Fibroblast of mammary gland (primary cell): ENCODE measurements at regions not wholly inside any gene's neighbourhood (a gene's known extent, or its start where the extent isn't known, plus 50 kb on each side); places are given as distances from the start of the nearest gene placed in this dataset.

ENCODE experiments used
- DNase-seq: peaks from one replicate; pipeline ENCODE4 v3.0.0-alpha.2; 2010; ENCODE audit warnings: low read depth
- H3K4me3 ChIP-seq: 2 replicates; pipeline ENCODE4 v1.5.1; 2011; ENCODE audit warnings: low read depth, mild to moderate bottlenecking, low read length, moderate library complexity; ENCODE audit not compliant: control insufficient read depth
- TF ChIP-seq, protein P1 (sequence below): conservative IDR thresholded peaks from 2 replicates; pipeline ENCODE4 v1.5.1; 2011; ENCODE audit warnings: low read depth, low read length, inconsistent platforms; ENCODE audit not compliant: control insufficient read depth, insufficient read depth

DNA sequence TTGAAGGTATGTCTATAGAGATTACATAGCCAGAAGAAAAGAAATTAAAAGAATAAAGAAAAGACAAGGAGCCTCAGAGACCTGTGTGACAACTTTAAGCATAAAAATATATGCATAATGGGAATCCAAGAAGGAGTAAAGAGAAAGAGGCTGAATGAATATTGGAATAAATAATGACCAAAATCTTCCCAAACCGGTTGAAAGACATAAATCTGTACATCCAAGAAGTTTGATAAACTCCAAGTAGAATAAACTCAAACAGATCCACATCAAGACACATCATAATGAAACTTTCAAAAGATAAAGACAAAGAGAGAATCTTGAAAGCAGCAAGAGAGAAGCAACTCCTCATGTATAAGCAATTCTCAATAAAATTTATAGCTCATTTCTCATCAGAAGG is 132.4 kb upstream of the ZNF516 start:
- DNase-seq, result no peak
- H3K4me3 ChIP-seq, result no peak overlapping the region
- TF ChIP-seq, protein P1, sequence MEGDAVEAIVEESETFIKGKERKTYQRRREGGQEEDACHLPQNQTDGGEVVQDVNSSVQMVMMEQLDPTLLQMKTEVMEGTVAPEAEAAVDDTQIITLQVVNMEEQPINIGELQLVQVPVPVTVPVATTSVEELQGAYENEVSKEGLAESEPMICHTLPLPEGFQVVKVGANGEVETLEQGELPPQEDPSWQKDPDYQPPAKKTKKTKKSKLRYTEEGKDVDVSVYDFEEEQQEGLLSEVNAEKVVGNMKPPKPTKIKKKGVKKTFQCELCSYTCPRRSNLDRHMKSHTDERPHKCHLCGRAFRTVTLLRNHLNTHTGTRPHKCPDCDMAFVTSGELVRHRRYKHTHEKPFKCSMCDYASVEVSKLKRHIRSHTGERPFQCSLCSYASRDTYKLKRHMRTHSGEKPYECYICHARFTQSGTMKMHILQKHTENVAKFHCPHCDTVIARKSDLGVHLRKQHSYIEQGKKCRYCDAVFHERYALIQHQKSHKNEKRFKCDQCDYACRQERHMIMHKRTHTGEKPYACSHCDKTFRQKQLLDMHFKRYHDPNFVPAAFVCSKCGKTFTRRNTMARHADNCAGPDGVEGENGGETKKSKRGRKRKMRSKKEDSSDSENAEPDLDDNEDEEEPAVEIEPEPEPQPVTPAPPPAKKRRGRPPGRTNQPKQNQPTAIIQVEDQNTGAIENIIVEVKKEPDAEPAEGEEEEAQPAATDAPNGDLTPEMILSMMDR, result no peak

DNA sequence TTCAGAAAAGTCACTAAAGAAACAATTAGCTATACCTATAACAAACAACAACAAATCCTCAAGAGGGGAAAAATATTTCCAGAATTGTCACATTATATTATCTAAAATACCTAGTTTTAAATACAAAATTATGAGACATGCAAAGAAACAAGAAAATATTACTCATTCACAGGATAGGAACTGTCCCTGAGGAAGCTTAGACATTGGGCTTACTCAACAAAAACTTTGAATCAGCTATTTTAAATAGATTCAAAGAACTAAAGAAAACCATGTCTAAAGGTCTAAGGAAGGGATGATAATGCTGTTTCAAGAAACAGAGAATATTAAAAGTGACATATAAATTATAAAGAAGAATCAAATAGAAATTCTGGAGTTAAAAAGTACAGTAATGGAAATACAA is 131.9 kb upstream of the ZNF516 start:
- DNase-seq, result no peak
- TF ChIP-seq, protein P1, result no peak
- H3K4me3 ChIP-seq, result no peak overlapping the region

DNA sequence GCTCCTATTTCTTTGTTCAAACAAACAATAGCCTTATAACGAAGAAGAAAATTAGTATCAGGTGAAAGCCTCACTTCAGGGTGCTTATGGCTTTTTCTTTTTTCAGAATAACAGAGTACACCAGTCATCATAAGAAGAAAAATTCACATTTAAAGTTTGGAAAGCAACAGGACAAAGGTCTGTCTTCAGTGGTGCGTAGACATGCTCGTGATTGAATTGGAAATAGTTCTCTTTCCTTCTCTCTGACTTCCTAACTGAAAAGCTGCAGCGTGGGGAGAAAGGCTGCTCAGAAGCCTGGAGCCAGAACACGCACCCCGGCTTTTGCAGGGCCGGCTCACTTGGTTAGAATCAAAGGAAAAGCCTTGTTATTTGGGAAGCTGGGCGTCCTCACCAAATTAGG is 127.6 kb upstream of the ZNF516 start:
- H3K4me3 ChIP-seq, result no peak overlapping the region
- DNase-seq, result no peak
- TF ChIP-seq, protein P1, result no peak

DNA sequence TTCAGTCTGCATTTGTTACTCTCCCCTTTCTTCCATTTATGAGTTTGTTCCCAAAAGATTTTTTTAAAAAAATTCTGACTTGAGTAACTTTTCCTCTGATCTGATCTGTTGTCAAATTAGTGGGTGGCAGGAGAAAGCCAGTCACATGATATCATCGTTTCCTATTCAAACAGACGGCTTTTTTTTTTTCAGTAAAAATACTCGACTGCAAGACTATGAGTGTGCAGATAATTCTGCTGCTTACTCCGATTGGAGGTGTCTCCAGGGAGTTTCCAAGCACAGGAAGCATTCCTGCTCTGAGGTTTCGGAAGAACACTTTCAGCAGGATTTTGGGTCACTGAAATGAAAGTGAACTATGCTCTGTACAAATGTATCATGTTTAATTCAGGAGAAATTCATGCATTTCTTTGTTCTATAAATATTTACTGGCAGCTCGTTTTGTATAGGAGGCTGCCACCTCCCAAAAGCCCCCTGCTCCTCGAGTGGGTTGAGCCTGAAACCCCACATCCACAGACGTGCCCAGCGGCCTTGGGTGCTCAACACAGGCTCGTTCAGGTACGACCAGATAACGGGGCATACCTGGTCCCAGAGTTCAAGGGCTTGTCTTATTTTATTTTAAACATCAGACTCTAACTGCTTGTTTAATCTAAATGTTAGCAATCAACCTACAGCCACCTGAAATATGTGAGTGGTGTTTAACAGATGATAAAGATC is 126.9 kb upstream of the ZNF516 start:
- TF ChIP-seq, protein P1, result no peak
- peak overlapping the region; percentile 32 for H3K4me3 ChIP-seq

DNA sequence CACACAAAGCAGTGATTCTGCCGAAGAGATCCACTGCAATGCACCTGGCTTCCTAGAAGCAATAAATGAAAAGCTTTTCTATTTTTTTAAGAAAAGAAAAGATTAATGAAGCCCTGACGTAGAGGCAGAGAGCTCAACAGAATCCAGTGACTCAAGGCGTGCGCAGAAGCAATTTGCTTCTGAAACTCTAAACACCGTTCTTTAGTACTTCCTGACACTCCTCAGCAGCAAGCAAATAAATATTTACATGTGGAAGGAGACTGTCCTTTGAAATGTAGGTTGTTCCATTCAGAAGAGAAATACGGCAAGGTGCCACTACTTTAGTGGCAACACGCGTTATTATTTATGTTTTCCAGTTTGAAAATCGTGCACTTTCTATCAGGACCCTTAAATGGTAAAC is 126.2 kb upstream of the ZNF516 start:
- TF ChIP-seq, protein P1, result no peak
- peak; percentile 68 for DNase-seq
- peak overlapping the region; percentile 36 for H3K4me3 ChIP-seq

More for the DNA sequence above, 126.9 kb upstream of the ZNF516 start:
- DNase-seq, result peak; percentile 76

DNA sequence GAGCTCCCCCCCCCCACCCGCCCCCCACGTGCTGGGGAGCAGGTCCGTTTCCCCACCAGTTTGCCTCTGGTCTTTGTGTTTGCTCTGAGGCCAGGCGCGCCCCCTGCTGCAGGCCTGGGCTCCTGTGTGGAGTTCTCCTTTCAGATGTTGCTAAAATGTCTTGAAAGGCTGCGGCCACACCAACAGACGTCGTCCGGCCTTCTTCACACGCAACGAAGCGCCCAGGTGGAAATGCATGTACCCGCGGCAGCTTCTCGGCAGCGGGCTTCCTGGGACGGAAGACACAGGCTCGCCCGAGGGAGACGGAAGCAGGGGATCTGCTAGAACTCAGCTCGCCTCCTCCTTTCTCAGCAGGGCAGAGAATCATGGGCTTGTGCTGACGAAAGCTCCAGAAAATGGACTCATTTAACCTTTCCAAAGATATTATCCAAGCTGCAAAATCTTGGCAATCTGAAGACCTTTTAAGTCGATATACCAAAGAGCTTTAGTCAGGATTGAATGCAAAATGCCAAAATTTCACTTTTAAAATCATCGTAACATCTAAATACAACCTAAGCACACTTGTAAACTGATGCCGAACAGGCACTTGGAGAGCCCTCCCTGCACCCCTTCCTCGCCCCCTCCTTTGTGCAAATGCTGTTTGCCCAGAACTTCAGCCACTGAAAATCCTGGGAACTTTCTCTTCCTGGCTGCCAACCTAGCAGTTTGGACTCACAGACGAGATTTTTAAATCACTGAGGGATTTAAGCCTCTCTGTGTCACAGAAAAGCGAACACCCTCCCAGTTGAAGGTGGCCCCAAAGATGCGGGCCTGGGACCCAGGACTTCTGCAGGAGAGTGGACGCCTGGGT is 125.5 kb upstream of the ZNF516 start:
- H3K4me3 ChIP-seq, result peak overlapping the region; percentile 36
- peak; percentile 82 for DNase-seq
- TF ChIP-seq, protein P1, result peak; percentile 61
